ENCODE measurements at regions not wholly inside any gene's neighbourhood (a gene's known extent, or its start where the extent isn't known, plus 50 kb on each side); places are given as distances from the start of the nearest gene placed in this dataset.

DNA sequence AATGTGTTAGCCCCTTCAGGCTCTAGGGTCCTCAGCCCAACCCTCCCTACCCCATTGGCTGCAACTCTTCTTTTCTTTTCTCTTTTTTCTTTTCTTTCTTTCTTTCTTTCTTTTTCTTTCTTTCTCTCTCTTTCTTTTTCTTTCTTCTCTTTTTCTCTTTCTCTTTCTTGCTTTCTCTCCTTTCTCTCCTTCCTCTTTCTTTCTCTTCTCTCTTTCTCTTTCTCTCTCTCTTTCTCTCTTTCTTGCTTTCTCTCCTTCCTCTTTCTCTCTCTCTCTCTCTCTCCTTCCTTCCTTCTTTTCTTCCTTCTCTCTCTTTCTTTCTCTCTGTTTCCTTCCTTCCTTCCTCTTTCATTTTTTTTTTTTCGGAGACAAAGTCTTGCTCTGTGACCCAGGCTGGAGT lies 458.9 kb downstream of the TYW1 start:
- no peak for FAIRE-seq
- intact Hi-C loops (cut with DNase I), result no loop called here
- ATAC-seq, result no peak

DNA sequence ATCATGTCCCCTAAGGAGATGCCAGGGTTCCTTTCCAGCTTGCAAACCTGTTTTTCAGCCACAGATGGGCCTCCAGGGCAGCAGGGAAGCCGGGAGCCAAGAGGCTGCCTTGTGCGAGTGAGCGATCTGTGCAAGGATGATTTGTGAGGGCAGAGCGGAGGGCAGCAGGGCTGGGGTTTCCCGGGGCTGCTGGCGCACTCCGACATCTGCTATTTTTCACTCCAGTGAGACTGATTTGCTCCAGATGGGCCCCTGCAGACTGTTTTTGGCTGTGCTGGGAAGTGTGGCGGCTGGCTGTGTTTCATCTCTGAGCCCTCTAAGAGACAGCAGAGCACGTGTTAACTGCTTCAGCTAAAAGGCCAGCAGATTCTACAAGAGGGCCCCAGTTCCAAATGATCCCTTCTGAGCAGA lies 466.2 kb downstream of the TYW1 start:
- H3K27me3 ChIP-seq, result no peaks in the 10 kb centered on the region
- H3K36me3 ChIP-seq, result no peaks in the 10 kb centered on the region
- FAIRE-seq (no peak), ATAC-seq (peak in 3 of 4 donors; percentile 18 to 45 (median 40)), DNase-seq (no peak)
- 24 to 35% methylated on average over 9 of the region's 9 CpGs for WGBS, 2 donors
- intact Hi-C loops (cut with DNase I), result no loop called here
- no peaks in the 10 kb centered on the region for H3K4me1 ChIP-seq
- no peak overlapping the region for H3K4me3 ChIP-seq
- TF ChIP-seq, protein P1, sequence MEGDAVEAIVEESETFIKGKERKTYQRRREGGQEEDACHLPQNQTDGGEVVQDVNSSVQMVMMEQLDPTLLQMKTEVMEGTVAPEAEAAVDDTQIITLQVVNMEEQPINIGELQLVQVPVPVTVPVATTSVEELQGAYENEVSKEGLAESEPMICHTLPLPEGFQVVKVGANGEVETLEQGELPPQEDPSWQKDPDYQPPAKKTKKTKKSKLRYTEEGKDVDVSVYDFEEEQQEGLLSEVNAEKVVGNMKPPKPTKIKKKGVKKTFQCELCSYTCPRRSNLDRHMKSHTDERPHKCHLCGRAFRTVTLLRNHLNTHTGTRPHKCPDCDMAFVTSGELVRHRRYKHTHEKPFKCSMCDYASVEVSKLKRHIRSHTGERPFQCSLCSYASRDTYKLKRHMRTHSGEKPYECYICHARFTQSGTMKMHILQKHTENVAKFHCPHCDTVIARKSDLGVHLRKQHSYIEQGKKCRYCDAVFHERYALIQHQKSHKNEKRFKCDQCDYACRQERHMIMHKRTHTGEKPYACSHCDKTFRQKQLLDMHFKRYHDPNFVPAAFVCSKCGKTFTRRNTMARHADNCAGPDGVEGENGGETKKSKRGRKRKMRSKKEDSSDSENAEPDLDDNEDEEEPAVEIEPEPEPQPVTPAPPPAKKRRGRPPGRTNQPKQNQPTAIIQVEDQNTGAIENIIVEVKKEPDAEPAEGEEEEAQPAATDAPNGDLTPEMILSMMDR (IDR thresholded peaks at IDR 0.05), result no peak
- H3K9me3 ChIP-seq, result no peaks in the 10 kb centered on the region
- H3K27ac ChIP-seq, result no peak overlapping the region

More for the DNA sequence above, 458.9 kb downstream of the TYW1 start:
- no peaks in the 10 kb centered on the region for H3K36me3 ChIP-seq
- TF ChIP-seq, protein P1 (IDR thresholded peaks at IDR 0.05), result no peak
- H3K27me3 ChIP-seq, result no peaks in the 10 kb centered on the region
- no peaks in the 10 kb centered on the region for H3K4me1 ChIP-seq
- no peaks in the 10 kb centered on the region for H3K9me3 ChIP-seq
- no peak overlapping the region for H3K27ac ChIP-seq
- no peak for DNase-seq
- no peak overlapping the region for H3K4me3 ChIP-seq
- 56 to 77% methylated on average over 1 of the region's 1 CpG for WGBS, 2 donors

DNA sequence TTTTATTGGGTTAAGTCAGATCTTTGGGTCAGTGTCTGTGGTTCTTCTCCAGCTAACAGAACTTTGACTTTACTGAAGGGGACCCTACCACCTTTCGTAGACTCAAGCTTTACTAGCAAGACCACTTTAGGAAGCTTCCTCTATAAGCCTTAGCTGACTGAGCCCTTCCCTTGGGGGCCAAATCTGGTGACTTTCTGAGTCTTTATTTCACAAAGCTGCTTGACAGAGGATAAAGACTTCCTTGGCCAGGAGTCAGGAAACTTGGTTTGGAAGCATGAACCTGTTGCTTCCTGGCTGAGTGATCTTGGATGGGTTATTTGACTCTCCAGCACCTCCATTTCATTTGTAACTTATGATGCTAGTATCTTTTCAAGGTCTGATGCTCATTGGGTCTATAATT lies 466.7 kb downstream of the TYW1 start:
- Histone ChIP-seq H3K27me3 (no peaks in the 10 kb centered on the region), H3K4me1 (no peaks in the 10 kb centered on the region), H3K27ac (no peak overlapping the region), H3K36me3 (no peaks in the 10 kb centered on the region), H3K9me3 (no peaks in the 10 kb centered on the region), H3K4me3 (no peak overlapping the region)
- no peak for FAIRE-seq
- no peak for ATAC-seq
- TF ChIP-seq, protein P1 (IDR thresholded peaks at IDR 0.05), result no peak
- no peak for DNase-seq
- intact Hi-C loops (cut with DNase I), result no loop called here
- 79 to 87% methylated on average over 1 of the region's 1 CpG for WGBS, 2 donors

DNA sequence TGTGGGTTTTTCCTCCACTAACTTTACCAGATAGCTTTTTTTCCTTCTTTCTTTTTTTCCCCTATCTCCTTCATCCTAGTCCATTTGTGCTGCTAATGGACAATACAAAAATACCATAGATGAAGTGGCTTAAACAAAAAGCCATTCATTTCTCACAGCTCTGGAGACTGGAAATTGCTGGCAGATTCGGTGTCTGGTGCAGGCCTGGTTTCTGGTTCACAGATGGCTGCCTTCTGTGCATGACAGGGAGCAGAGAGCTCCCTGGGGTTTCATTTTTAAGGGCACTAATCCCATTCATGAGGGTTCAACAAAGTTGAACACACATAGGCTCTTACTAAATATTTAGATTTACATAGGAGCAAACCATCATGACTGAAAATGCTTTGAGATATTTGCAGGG lies 467.4 kb downstream of the TYW1 start:
- WGBS, 2 donors, result 73 to 83% methylated on average over 1 of the region's 1 CpG
- Histone ChIP-seq H3K36me3 (no peaks in the 10 kb centered on the region), H3K4me1 (no peaks in the 10 kb centered on the region), H3K27me3 (no peaks in the 10 kb centered on the region), H3K9me3 (no peaks in the 10 kb centered on the region), H3K4me3 (no peak overlapping the region), H3K27ac (no peak overlapping the region)
- no peak for FAIRE-seq
- TF ChIP-seq, protein P1 (IDR thresholded peaks at IDR 0.05), result no peak
- intact Hi-C loops (cut with DNase I), result no loop called here
- ATAC-seq, result no peak
- no peak for DNase-seq

DNA sequence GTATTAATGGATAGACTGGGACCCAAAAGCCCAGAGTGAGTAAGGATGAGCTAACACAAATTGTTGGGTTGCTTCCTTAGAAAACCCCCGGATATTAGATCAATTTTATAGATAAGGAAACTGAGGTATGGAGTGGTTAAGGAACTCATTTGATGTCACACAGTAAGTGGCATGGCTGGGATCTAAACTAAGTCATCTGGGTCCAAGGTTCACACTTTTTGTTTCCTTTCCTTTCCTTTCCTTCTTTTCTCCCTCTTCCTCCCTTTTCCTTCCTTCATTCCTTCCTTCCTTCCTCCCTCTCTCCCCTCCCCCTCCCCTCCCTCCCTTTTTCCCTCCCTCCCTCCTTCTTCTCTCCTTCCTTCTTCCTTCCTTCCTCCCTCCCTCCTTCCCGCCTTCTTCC lies 469.5 kb downstream of the TYW1 start:
- Histone ChIP-seq H3K4me3 (no peak overlapping the region), H3K27ac (no peak overlapping the region), H3K9me3 (no peaks in the 10 kb centered on the region), H3K4me1 (no peaks in the 10 kb centered on the region), H3K36me3 (no peaks in the 10 kb centered on the region), H3K27me3 (no peaks in the 10 kb centered on the region)
- ATAC-seq (no peak), FAIRE-seq (no peak), DNase-seq (no peak)
- TF ChIP-seq, protein P1 (IDR thresholded peaks at IDR 0.05), result no peak
- intact Hi-C loops (cut with DNase I), result no loop called here
- whole genome bisulfite sequencing, 2 donors, result 49 to 58% methylated on average over 2 of the region's 2 CpGs

Measured in pancreas (tissue), 10 donors.